ENCODE measurements at regions not wholly inside any gene's neighbourhood (a gene's known extent, or its start where the extent isn't known, plus 50 kb on each side); places are given as distances from the start of the nearest gene placed in this dataset.

- 94% methylated on average over 3 of the region's 3 CpGs for WGBS
Measured at GRCh38 chr3:161798016-161798415, 301.4 kb downstream of the OTOL1 start.

DNA sequence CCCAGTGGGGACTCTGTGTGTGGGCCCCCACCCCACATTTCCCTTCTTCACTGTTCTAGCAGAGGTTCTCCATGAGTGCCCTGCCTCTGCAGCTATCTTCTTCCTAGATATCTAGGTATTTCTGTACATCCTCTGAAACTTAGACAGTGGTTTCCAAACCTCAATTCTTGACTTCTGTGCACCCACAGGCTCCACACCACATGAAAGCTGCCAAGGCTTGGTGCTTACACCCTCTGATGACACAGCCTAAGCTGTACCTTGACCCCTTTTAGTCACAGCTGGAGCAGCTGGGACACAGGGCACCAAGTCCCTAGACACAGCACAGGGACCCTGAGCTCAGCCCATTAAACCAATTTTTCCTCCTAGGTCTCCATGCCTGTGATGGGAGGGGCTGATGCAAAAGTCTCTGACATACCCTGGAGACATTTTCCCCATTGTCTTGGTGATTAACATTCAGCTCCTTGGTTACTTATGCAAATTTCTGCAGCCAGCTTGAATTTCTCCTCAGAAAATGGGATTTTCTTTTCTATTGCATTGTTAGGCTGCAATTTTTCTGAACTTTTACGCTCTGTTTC is 304.5 kb downstream of the OTOL1 start:
- WGBS: 50% methylated on average over 1 of the region's 1 CpG

More at GRCh38 chr3:161798016-161798415, 301.4 kb downstream of the OTOL1 start:
- Histone ChIP-seq H3K27ac (ENCODE audit: low read depth in 1 of 2, low read length in 1 of 2) (no peak overlapping the region), H3K27me3 (ENCODE audit: control insufficient read depth in 2 of 2, insufficient read depth in 1 of 2, low read length in 1 of 2) (no peaks in the 10 kb centered on the region), H3K4me3 (ENCODE audit: low read length in 2 of 2) (no peak overlapping the region), H3K9me3 (ENCODE audit: control insufficient read depth in 2 of 2, insufficient read depth in 1 of 2, low read length in 1 of 2) (no peaks in the 10 kb centered on the region), H3K4me1 (ENCODE audit: control insufficient read depth in 2 of 2, insufficient read depth in 2 of 2, low read length in 2 of 2) (no peaks in the 10 kb centered on the region), H3K36me3 (ENCODE audit: control insufficient read depth in 2 of 2, insufficient read depth in 2 of 2, low read length in 1 of 2) (no peaks in the 10 kb centered on the region)
- DNase-seq (ENCODE audit: low read depth in 6 of 9, low spot score in 9 of 9): no peak

GRCh38 chr3:161818106-161818505 is 321.5 kb downstream of the OTOL1 start:
- DNase-seq (ENCODE audit: low read depth in 6 of 9, low spot score in 9 of 9): no peak
- Histone ChIP-seq H3K36me3 (ENCODE audit: control insufficient read depth in 2 of 2, insufficient read depth in 2 of 2, low read length in 1 of 2) (no peaks in the 10 kb centered on the region), H3K9me3 (ENCODE audit: control insufficient read depth in 2 of 2, insufficient read depth in 1 of 2, low read length in 1 of 2) (no peaks in the 10 kb centered on the region), H3K4me3 (ENCODE audit: low read length in 2 of 2) (no peak overlapping the region), H3K27ac (ENCODE audit: low read depth in 1 of 2, low read length in 1 of 2) (no peak overlapping the region), H3K27me3 (ENCODE audit: control insufficient read depth in 2 of 2, insufficient read depth in 1 of 2, low read length in 1 of 2) (no peaks in the 10 kb centered on the region), H3K4me1 (ENCODE audit: control insufficient read depth in 2 of 2, insufficient read depth in 2 of 2, low read length in 2 of 2) (no peaks in the 10 kb centered on the region)
- WGBS: 88% methylated on average over 1 of the region's 1 CpG

More for the DNA sequence above, 304.5 kb downstream of the OTOL1 start:
- no peak for DNase-seq (ENCODE audit: low read depth in 6 of 9, low spot score in 9 of 9)
- H3K4me3 ChIP-seq (ENCODE audit: low read length in 2 of 2): no peak overlapping the region
- H3K27ac ChIP-seq (ENCODE audit: low read depth in 1 of 2, low read length in 1 of 2): no peak overlapping the region
- H3K27me3 ChIP-seq (ENCODE audit: control insufficient read depth in 2 of 2, insufficient read depth in 1 of 2, low read length in 1 of 2): no peaks in the 10 kb centered on the region
- no peaks in the 10 kb centered on the region for H3K36me3 ChIP-seq (ENCODE audit: control insufficient read depth in 2 of 2, insufficient read depth in 2 of 2, low read length in 1 of 2)
- no peaks in the 10 kb centered on the region for H3K4me1 ChIP-seq (ENCODE audit: control insufficient read depth in 2 of 2, insufficient read depth in 2 of 2, low read length in 2 of 2)
- H3K9me3 ChIP-seq (ENCODE audit: control insufficient read depth in 2 of 2, insufficient read depth in 1 of 2, low read length in 1 of 2): no peaks in the 10 kb centered on the region

DNA sequence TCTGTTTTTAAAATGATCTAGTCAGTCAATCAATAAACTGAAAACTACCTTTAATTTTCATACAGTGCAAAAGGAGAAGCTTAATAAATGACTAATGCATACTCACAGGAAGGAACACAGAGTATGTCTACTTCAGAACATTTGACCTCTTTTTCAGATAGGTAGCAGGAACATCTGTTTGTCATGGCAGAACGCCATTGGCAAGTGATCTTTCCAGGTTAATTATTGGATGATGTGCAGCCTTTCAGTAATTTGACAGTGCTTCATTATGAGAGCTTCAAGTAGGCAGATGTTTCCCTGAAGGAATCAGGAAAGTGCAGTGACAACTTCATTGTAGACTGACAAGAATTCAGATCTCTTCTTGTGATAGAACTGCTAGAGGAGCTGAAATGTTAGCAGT is 325.0 kb downstream of the OTOL1 start:
- H3K27ac ChIP-seq (ENCODE audit: low read depth in 1 of 2, low read length in 1 of 2): no peak overlapping the region
- DNase-seq (ENCODE audit: low read depth in 6 of 9, low spot score in 9 of 9): no peak
- 74% methylated on average over 1 of the region's 1 CpG for WGBS

GRCh38 chr3:161822291-161822690 is 325.7 kb downstream of the OTOL1 start:
- H3K9me3 ChIP-seq (ENCODE audit: control insufficient read depth in 2 of 2, insufficient read depth in 1 of 2, low read length in 1 of 2): no peaks in the 10 kb centered on the region
- WGBS: 92% methylated on average over 3 of the region's 3 CpGs
- H3K36me3 ChIP-seq (ENCODE audit: control insufficient read depth in 2 of 2, insufficient read depth in 2 of 2, low read length in 1 of 2): no peaks in the 10 kb centered on the region
- H3K4me1 ChIP-seq (ENCODE audit: control insufficient read depth in 2 of 2, insufficient read depth in 2 of 2, low read length in 2 of 2): no peaks in the 10 kb centered on the region
- no peak overlapping the region for H3K27ac ChIP-seq (ENCODE audit: low read depth in 1 of 2, low read length in 1 of 2)
- DNase-seq (ENCODE audit: low read depth in 6 of 9, low spot score in 9 of 9): no peak
- no peaks in the 10 kb centered on the region for H3K27me3 ChIP-seq (ENCODE audit: control insufficient read depth in 2 of 2, insufficient read depth in 1 of 2, low read length in 1 of 2)
- H3K4me3 ChIP-seq (ENCODE audit: low read length in 2 of 2): no peak overlapping the region

More for the DNA sequence above, 325.0 kb downstream of the OTOL1 start:
- Histone ChIP-seq H3K27me3 (ENCODE audit: control insufficient read depth in 2 of 2, insufficient read depth in 1 of 2, low read length in 1 of 2) (no peaks in the 10 kb centered on the region), H3K4me1 (ENCODE audit: control insufficient read depth in 2 of 2, insufficient read depth in 2 of 2, low read length in 2 of 2) (no peaks in the 10 kb centered on the region), H3K4me3 (ENCODE audit: low read length in 2 of 2) (no peak overlapping the region), H3K9me3 (ENCODE audit: control insufficient read depth in 2 of 2, insufficient read depth in 1 of 2, low read length in 1 of 2) (no peaks in the 10 kb centered on the region), H3K36me3 (ENCODE audit: control insufficient read depth in 2 of 2, insufficient read depth in 2 of 2, low read length in 1 of 2) (no peaks in the 10 kb centered on the region)

GRCh38 chr3:161823910-161824309 is 327.3 kb downstream of the OTOL1 start:
- H3K27me3 ChIP-seq (ENCODE audit: control insufficient read depth in 2 of 2, insufficient read depth in 1 of 2, low read length in 1 of 2): no peaks in the 10 kb centered on the region
- DNase-seq (ENCODE audit: low read depth in 6 of 9, low spot score in 9 of 9): no peak
- no peak overlapping the region for H3K4me3 ChIP-seq (ENCODE audit: low read length in 2 of 2)
- no peaks in the 10 kb centered on the region for H3K36me3 ChIP-seq (ENCODE audit: control insufficient read depth in 2 of 2, insufficient read depth in 2 of 2, low read length in 1 of 2)
- no peaks in the 10 kb centered on the region for H3K4me1 ChIP-seq (ENCODE audit: control insufficient read depth in 2 of 2, insufficient read depth in 2 of 2, low read length in 2 of 2)
- WGBS: 96% methylated on average over 3 of the region's 3 CpGs
- no peak overlapping the region for H3K27ac ChIP-seq (ENCODE audit: low read depth in 1 of 2, low read length in 1 of 2)
- no peaks in the 10 kb centered on the region for H3K9me3 ChIP-seq (ENCODE audit: control insufficient read depth in 2 of 2, insufficient read depth in 1 of 2, low read length in 1 of 2)

- DNase-seq (ENCODE audit: low read depth in 6 of 9, low spot score in 9 of 9): no peak
- Histone ChIP-seq H3K36me3 (ENCODE audit: control insufficient read depth in 2 of 2, insufficient read depth in 2 of 2, low read length in 1 of 2) (no peaks in the 10 kb centered on the region), H3K4me3 (ENCODE audit: low read length in 2 of 2) (no peak overlapping the region), H3K27ac (ENCODE audit: low read depth in 1 of 2, low read length in 1 of 2) (no peak overlapping the region), H3K4me1 (ENCODE audit: control insufficient read depth in 2 of 2, insufficient read depth in 2 of 2, low read length in 2 of 2) (no peaks in the 10 kb centered on the region), H3K9me3 (ENCODE audit: control insufficient read depth in 2 of 2, insufficient read depth in 1 of 2, low read length in 1 of 2) (no peaks in the 10 kb centered on the region), H3K27me3 (ENCODE audit: control insufficient read depth in 2 of 2, insufficient read depth in 1 of 2, low read length in 1 of 2) (no peaks in the 10 kb centered on the region)
- WGBS: 97% methylated on average over 3 of the region's 3 CpGs
Measured at GRCh38 chr3:161838021-161838420, 341.4 kb downstream of the OTOL1 start.

- no peaks in the 10 kb centered on the region for H3K36me3 ChIP-seq (ENCODE audit: control insufficient read depth in 2 of 2, insufficient read depth in 2 of 2, low read length in 1 of 2)
- H3K4me3 ChIP-seq (ENCODE audit: low read length in 2 of 2): no peak overlapping the region
- H3K27me3 ChIP-seq (ENCODE audit: control insufficient read depth in 2 of 2, insufficient read depth in 1 of 2, low read length in 1 of 2): no peaks in the 10 kb centered on the region
- H3K4me1 ChIP-seq (ENCODE audit: control insufficient read depth in 2 of 2, insufficient read depth in 2 of 2, low read length in 2 of 2): no peaks in the 10 kb centered on the region
- 88% methylated on average over 1 of the region's 1 CpG for WGBS
- no peaks in the 10 kb centered on the region for H3K9me3 ChIP-seq (ENCODE audit: control insufficient read depth in 2 of 2, insufficient read depth in 1 of 2, low read length in 1 of 2)
- no peak overlapping the region for H3K27ac ChIP-seq (ENCODE audit: low read depth in 1 of 2, low read length in 1 of 2)
- no peak for DNase-seq (ENCODE audit: low read depth in 6 of 9, low spot score in 9 of 9)
Measured at GRCh38 chr3:161848376-161848775, 351.8 kb downstream of the OTOL1 start.

DNA sequence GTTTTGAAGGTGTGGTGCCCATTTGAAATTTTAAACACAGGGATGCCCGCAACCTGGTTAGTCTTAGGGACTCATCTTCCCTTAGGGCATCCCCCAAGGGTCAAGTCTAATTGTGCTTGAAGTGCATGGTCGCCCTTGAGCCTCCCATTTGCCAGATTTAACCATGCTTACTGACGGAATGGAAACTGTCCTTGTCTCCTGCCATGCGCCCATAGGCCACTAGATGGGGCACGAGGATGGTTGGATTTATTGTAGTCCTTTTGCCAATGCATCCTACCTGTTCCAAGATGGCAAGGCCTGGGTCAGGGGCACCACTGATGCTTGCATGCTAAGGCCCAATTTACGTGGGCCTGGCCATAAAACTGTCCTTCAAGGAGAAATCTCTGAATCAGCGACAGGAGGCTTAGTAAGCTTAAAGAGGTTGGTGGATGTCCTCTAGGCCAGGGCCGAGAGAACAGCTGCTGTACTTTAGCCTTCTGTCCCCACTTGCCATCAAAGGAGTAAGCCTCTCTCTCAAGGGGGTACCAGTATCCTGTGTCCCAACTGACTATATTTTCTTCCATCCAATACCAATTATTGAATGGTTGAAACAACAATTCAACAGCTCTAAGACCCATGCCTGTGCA is 355.4 kb downstream of the OTOL1 start:
- Histone ChIP-seq H3K4me3 (ENCODE audit: low read length in 2 of 2) (no peak overlapping the region), H3K27ac (ENCODE audit: low read depth in 1 of 2, low read length in 1 of 2) (no peak overlapping the region), H3K4me1 (ENCODE audit: control insufficient read depth in 2 of 2, insufficient read depth in 2 of 2, low read length in 2 of 2) (no peaks in the 10 kb centered on the region), H3K36me3 (ENCODE audit: control insufficient read depth in 2 of 2, insufficient read depth in 2 of 2, low read length in 1 of 2) (no peaks in the 10 kb centered on the region), H3K27me3 (ENCODE audit: control insufficient read depth in 2 of 2, insufficient read depth in 1 of 2, low read length in 1 of 2) (no peaks in the 10 kb centered on the region), H3K9me3 (ENCODE audit: control insufficient read depth in 2 of 2, insufficient read depth in 1 of 2, low read length in 1 of 2) (no peaks in the 10 kb centered on the region)
- peak in 5 of 9 donors; percentile 3 to 42 (median 8) for DNase-seq (ENCODE audit: low read depth in 6 of 9, low spot score in 9 of 9)
- WGBS: 67% methylated on average over 8 of the region's 8 CpGs
